GM12878 (cell line): ENCODE measurements at regions not wholly inside any gene's neighbourhood (a gene's known extent, or its start where the extent isn't known, plus 50 kb on each side); places are given as distances from the start of the nearest gene placed in this dataset.

Experiments
- ATAC-seq: fragments of 200-7000 bp; cut with Tn5 transposase; 3 replicates; pipeline ENCODE4 v1.9.1; 2020; ENCODE audit warnings: mild to moderate bottlenecking, moderate library complexity
- BruUV-seq: library from RNA; stranded (reverse); fragments of 400-500 nt; replicated peaks from 2 replicates; lab custom pipeline; 2021; lab: Mats Ljungman, UMichigan
- CTCF ChIA-PET: fragments of 300-600 bp; sonication (Branson Sonifier 250); formaldehyde crosslinking; extraction: SDS; loops from one replicate; lab custom pipeline; 2021; ENCODE audit warnings: inconsistent platforms; lab: Yijun Ruan, JAX
- POLR2A ChIA-PET: fragments of 350-600 bp; formaldehyde crosslinking; extraction: SDS; loops from one replicate; lab custom pipeline; 2021; ENCODE audit warnings: inconsistent platforms; lab: Charles Lee
- RAD21 ChIA-PET: fragments of 300-600 bp; sonication (Branson Sonifier 250); formaldehyde crosslinking; loops from one replicate; lab custom pipeline; 2023; ENCODE audit warnings: antibody characterized with exemption; ENCODE audit not compliant: unreplicated experiment; lab: Charles Lee
- SMC1A ChIA-PET: fragments of 300-600 bp; sonication (Branson Sonifier 250); formaldehyde crosslinking; loops from one replicate; lab custom pipeline; 2023; ENCODE audit not compliant: unreplicated experiment, uncharacterized antibody; lab: Charles Lee
- DNase-seq: peaks from one replicate; pipeline ENCODE4 v3.0.0-alpha.2; 2011; ENCODE audit warnings: low read depth, low spot score
- FAIRE-seq: peaks from 3 replicates; lab custom pipeline; 2011; peaks lifted over from hg19 to GRCh38; lab: Jason Lieb, UNC
- H2AFZ ChIP-seq: 2 replicates; pipeline ENCODE4 v1.6.0; 2011; ENCODE audit warnings: low read depth, low read length, control low read depth; ENCODE audit not compliant: control insufficient read depth
- H3K27ac ChIP-seq: 2 replicates; pipeline ENCODE4 v1.5.1; 2011; ENCODE audit warnings: control low read depth; ENCODE audit not compliant: control insufficient read depth, insufficient read depth
- H3K27me3 ChIP-seq, 2 experiments: replicated peaks in 1 of 2; 2 replicates each; pipeline versions ENCODE4 v1.6.0 to v1.6.1; 2011; ENCODE audit warnings: low read length in 1 of 2; ENCODE audit not compliant: control insufficient read depth in 2 of 2, insufficient read depth in 2 of 2
- H3K36me3 ChIP-seq, 2 experiments: 2 replicates each; pipeline ENCODE4 v1.5.1; 2011; ENCODE audit warnings: low read length in 1 of 2; ENCODE audit not compliant: control insufficient read depth in 2 of 2, insufficient read depth in 2 of 2
- H3K4me1 ChIP-seq: 2 replicates; pipeline ENCODE4 v1.6.1; 2011; ENCODE audit warnings: mild to moderate bottlenecking, low read length, moderate library complexity, mixed read lengths; ENCODE audit not compliant: control insufficient read depth, insufficient read depth
- H3K4me2 ChIP-seq: 2 replicates; pipeline ENCODE4 v1.6.0; 2011; ENCODE audit warnings: control low read depth; ENCODE audit not compliant: control insufficient read depth, insufficient read depth
- H3K4me3 ChIP-seq: fragments of 200-600 bp; sonication (generic); 2 replicates; pipeline ENCODE4 v1.5.1; 2016
- H3K79me2 ChIP-seq: 2 replicates; pipeline ENCODE4 v1.6.0; 2011; ENCODE audit warnings: low read length; ENCODE audit not compliant: control insufficient read depth, insufficient read depth
- H3K9ac ChIP-seq: 2 replicates; pipeline ENCODE4 v1.8.0; 2011; ENCODE audit warnings: low read length, control low read depth, mixed read lengths; ENCODE audit not compliant: control insufficient read depth, insufficient read depth
- H3K9me3 ChIP-seq: replicated peaks from 3 replicates; pipeline ENCODE4 v1.5.1; 2011; ENCODE audit warnings: mild to moderate bottlenecking, low read length; ENCODE audit not compliant: control insufficient read depth, insufficient read depth
- H4K20me1 ChIP-seq: 2 replicates; pipeline ENCODE4 v1.6.0; 2011; ENCODE audit not compliant: control insufficient read depth, insufficient read depth
- CREM ChIP-seq: IDR thresholded peaks from 2 replicates; pipeline ENCODE4 v1.6.1; 2014; ENCODE audit warnings: antibody characterized with exemption, low read depth
- CTCF ChIP-seq, 3 experiments: IDR thresholded peaks in 2 of 3; conservative IDR thresholded peaks in 1 of 3; 2 replicates each; pipeline ENCODE4 v1.5.1; 2011; ENCODE audit warnings: low read depth in 3 of 3, low read length in 3 of 3, mild to moderate bottlenecking in 3 of 3, control low read depth in 2 of 3, moderate library complexity in 2 of 3, inconsistent platforms in 1 of 3, mixed read lengths in 1 of 3; ENCODE audit not compliant: control insufficient read depth in 2 of 3, insufficient read depth in 1 of 3; ENCODE audit errors: extremely low read depth in 1 of 3
- E2F4 ChIP-seq: IDR thresholded peaks from 2 replicates; pipeline ENCODE4 v1.6.1; 2012; ENCODE audit warnings: low read depth, low read length, improper control_type of control experiment
- E2F8 ChIP-seq: fragments of 450-650 bp; IDR thresholded peaks from 2 replicates; pipeline ENCODE4 v1.6.1; 2018; ENCODE audit warnings: mild to moderate bottlenecking, low read depth, moderate library complexity; ENCODE audit not compliant: partially characterized antibody
- EGR1 ChIP-seq, 2 experiments: IDR thresholded peaks; 1 replicate in 1 of 2; 2 replicates in 1 of 2; pipeline ENCODE4 v1.6.1; 2011 to 2012; ENCODE audit warnings: low read depth in 2 of 2, low read length in 2 of 2, borderline replicate concordance in 1 of 2, mild to moderate bottlenecking in 1 of 2, moderate library complexity in 1 of 2
- ESRRA ChIP-seq: IDR thresholded peaks from 2 replicates; pipeline ENCODE4 v1.6.1; 2012; ENCODE audit warnings: mild to moderate bottlenecking, low read length, improper control_type of control experiment
- EZH2 ChIP-seq: IDR thresholded peaks from 2 replicates; pipeline ENCODE4 v1.6.1; 2012; ENCODE audit warnings: low read depth, mild to moderate bottlenecking, control low read depth, inconsistent platforms, low read length, borderline replicate concordance; ENCODE audit not compliant: control insufficient read depth
- FOXK2 ChIP-seq: fragments of 450-650 bp; IDR thresholded peaks from 2 replicates; pipeline ENCODE4 v1.6.1; 2017; ENCODE audit warnings: mild to moderate bottlenecking, moderate library complexity
- GATAD2B ChIP-seq: fragments of 450-650 bp; conservative IDR thresholded peaks from 2 replicates; pipeline ENCODE4 v1.6.1; 2017; ENCODE audit warnings: low read depth, mild to moderate bottlenecking, moderate library complexity
- HDAC2 ChIP-seq: fragments of 200-600 bp; sonication (generic); IDR thresholded peaks from 2 replicates; pipeline ENCODE4 v1.6.1; 2017
- KLF5 ChIP-seq: fragments of 450-650 bp; IDR thresholded peaks from 2 replicates; pipeline ENCODE4 v1.6.1; 2014; ENCODE audit warnings: mild to moderate bottlenecking; ENCODE audit not compliant: partially characterized antibody
- SMC3 ChIP-seq: IDR thresholded peaks from 2 replicates; pipeline ENCODE4 v1.6.1; 2011; ENCODE audit warnings: low read length, improper control_type of control experiment, borderline replicate concordance
- STAT3 ChIP-seq: IDR thresholded peaks from 2 replicates; pipeline ENCODE4 v1.6.1; 2011; ENCODE audit warnings: low read depth, low read length, improper control_type of control experiment
- ZNF687 ChIP-seq: fragments of 450-650 bp; IDR thresholded peaks from 2 replicates; pipeline ENCODE4 v1.6.1; 2017; ENCODE audit warnings: mild to moderate bottlenecking, moderate library complexity
- WGBS: methylation state at CpG from one replicate; pipeline ENCODE4 v1.1.6; 2016; ENCODE audit warnings: low lambda C conversion rate; ENCODE audit not compliant: insufficient replicate concordance, insufficient coverage; ENCODE audit errors: missing lambda C conversion rate; 5-methylcytosine and 5-hydroxymethylcytosine counted together
- in situ Hi-C: fragments of 300-500 bp; cut with MboI; formaldehyde crosslinking; loops from 9 replicates; pipeline ENCODE4 v1.14.3; 2018; ENCODE audit warnings: mixed read lengths
- intact Hi-C: fragments of 100-400 bp; cut with micrococcal nuclease; formaldehyde crosslinking; loops from one replicate; pipeline ENCODE4 v1.14.2; 2022; ENCODE audit not compliant: unreplicated experiment

- CTCF ChIA-PET: no interaction called here
- in situ Hi-C loops (no loop called here), intact Hi-C loops (loop anchor here (5.0 kb wide), 1 partner anchor 51 kb away; no protein-coding TSS in a partner anchor)
- no peaks in the 10 kb centered on the region; a peak in 1 of 4 replicates for H3K27me3 ChIP-seq
- no peak overlapping the region for H3K4me2 ChIP-seq
- H3K79me2 ChIP-seq: no peaks in the 10 kb centered on the region
- H4K20me1 ChIP-seq: no peaks in the 10 kb centered on the region
- no peak for DNase-seq
- 81% methylated on average over 5 of the region's 5 CpGs for WGBS
- FAIRE-seq: no peak
- no peak overlapping the region for H3K9ac ChIP-seq
- no peak overlapping the region for H3K27ac ChIP-seq
- H3K4me1 ChIP-seq: no peaks in the 10 kb centered on the region
- POLR2A ChIA-PET: no interaction called here
- SMC1A ChIA-PET: no interaction called here
- H3K4me3 ChIP-seq: no peak overlapping the region
- RAD21 ChIA-PET: no interaction called here
- no TSS peak for BruUV-seq
- no peaks in the 10 kb centered on the region for H3K9me3 ChIP-seq
- ATAC-seq: no peak
- H2AFZ ChIP-seq: no peak overlapping the region
- H3K36me3 ChIP-seq: no peaks in the 10 kb centered on the region
- no peak for TF ChIP-seq STAT3
- TF ChIP-seq EGR1 (IDR thresholded peaks at IDR 0.05; ENCODE audit: borderline replicate concordance in 1 of 2, low read depth in 2 of 2, low read length in 2 of 2): no peak
- TF ChIP-seq HDAC2: no peak
- no peak for TF ChIP-seq CREM
- TF ChIP-seq E2F4: no peak
- no peak for TF ChIP-seq ZNF687
- no peak for TF ChIP-seq E2F8
- no peak for TF ChIP-seq GATAD2B
- no peak for TF ChIP-seq ESRRA
- no peak for TF ChIP-seq EZH2
- TF ChIP-seq CTCF (IDR thresholded peaks at IDR 0.05 in 2 of 3, conservative IDR thresholded peaks at IDR 0.05 in 1 of 3; ENCODE audit: control insufficient read depth in 2 of 3, extremely low read depth in 1 of 3, insufficient read depth in 1 of 3, low read depth in 3 of 3, low read length in 3 of 3): no peak
- no peak for TF ChIP-seq SMC3
- TF ChIP-seq FOXK2: no peak
- no peak for TF ChIP-seq KLF5
Observed at GRCh38 chr7:76142861-76143260, 58.8 kb upstream of the SRRM3 start.
